ENCODE measurements at regions not wholly inside any gene's neighbourhood (a gene's known extent, or its start where the extent isn't known, plus 50 kb on each side); places are given as distances from the start of the nearest gene placed in this dataset.

DNA sequence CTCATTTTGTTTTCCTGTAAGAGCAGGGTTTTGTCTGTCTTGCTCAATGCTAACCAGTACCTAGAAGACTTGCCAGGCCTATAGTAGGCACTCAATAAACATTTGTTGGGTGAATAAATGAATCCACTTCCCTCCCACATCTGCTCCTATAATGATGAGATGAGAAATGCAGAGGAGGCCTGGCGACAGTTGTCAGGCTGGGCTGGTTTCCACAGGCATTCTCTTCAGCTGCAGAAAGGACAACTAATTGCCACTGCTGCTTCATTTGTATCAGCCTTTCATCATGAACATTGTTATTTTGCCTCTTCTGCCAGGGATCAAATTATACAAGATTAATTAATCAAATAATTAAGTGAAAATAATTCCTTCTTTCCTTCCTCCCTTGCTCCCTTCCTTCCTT lies 82.0 kb upstream of the PTHLH start:
- Histone ChIP-seq H3K4me3 (no peak overlapping the region), H3K36me3 (no peaks in the 10 kb centered on the region), H3K27ac (no peak overlapping the region), H3K27me3 (no peaks in the 10 kb centered on the region), H3K9me3 (no peaks in the 10 kb centered on the region), H3K4me1 (no peaks in the 10 kb centered on the region)
- TF ChIP-seq, protein P1, sequence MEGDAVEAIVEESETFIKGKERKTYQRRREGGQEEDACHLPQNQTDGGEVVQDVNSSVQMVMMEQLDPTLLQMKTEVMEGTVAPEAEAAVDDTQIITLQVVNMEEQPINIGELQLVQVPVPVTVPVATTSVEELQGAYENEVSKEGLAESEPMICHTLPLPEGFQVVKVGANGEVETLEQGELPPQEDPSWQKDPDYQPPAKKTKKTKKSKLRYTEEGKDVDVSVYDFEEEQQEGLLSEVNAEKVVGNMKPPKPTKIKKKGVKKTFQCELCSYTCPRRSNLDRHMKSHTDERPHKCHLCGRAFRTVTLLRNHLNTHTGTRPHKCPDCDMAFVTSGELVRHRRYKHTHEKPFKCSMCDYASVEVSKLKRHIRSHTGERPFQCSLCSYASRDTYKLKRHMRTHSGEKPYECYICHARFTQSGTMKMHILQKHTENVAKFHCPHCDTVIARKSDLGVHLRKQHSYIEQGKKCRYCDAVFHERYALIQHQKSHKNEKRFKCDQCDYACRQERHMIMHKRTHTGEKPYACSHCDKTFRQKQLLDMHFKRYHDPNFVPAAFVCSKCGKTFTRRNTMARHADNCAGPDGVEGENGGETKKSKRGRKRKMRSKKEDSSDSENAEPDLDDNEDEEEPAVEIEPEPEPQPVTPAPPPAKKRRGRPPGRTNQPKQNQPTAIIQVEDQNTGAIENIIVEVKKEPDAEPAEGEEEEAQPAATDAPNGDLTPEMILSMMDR (IDR thresholded peaks at IDR 0.05) = no peak
- no peak for DNase-seq (ENCODE audit: low spot score)

DNA sequence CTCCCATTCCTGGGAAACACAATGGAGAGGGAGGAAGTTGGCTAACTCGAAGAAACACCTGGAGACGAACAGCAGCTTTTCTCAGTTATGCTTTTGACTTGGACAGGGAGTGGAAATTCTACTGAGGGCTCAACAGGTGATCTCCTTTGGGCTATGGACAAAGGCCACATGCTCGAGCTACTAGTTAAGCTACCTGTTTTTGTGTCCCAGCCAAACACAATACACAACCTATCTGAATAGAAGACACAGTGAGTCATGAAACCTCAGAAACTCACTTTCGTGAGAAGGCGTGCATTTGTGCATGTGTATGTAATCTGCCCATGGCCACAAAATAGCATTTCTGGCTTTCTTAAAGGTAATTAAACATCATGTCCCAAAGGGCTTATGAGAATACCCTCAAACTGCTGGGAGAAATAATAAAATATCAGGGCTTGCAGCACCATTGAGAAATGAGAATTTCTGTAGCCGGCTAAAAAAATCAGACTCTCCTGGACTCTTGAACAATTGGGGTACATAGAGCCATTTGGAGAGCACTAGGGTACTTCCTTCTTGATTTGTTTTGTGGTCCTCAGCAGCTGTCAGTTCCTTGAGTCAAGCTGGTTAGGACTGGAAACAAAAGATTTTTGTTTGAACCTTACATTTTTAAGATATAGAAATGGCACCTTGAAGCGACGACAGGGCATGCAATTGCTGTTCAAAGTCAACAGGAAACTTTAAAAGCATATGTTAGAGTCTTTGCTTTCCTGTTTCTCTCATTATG lies 85.5 kb upstream of the PTHLH start:
- Histone ChIP-seq H3K27ac (no peak overlapping the region), H3K4me3 (no peak overlapping the region), H3K4me1 (no peaks in the 10 kb centered on the region), H3K36me3 (no peaks in the 10 kb centered on the region), H3K27me3 (no peaks in the 10 kb centered on the region), H3K9me3 (no peaks in the 10 kb centered on the region)
- no peak for DNase-seq (ENCODE audit: low spot score)
- TF ChIP-seq, protein P1 (IDR thresholded peaks at IDR 0.05) = no peak

DNA sequence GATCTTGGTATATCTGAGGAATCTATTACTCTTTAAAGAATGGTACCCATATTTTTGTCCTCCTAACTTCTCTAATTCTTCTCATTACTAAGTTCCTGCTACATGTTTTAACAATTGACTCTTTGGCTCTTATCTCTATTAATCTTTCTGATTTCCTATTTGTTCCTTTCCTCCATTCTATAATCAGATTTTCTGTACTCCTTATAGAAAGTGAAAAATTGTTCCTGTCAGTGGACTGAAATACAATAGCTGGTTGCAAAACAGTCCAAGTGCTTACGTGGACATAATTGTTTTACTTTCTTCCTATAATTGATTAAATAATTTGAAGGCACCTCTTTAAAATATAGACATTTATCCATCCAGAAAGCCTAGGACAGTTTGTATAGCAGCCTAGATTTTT lies 86.7 kb upstream of the PTHLH start:
- TF ChIP-seq, protein P1 (IDR thresholded peaks at IDR 0.05) = no peak
- no peaks in the 10 kb centered on the region for H3K27me3 ChIP-seq
- H3K4me1 ChIP-seq = no peaks in the 10 kb centered on the region
- DNase-seq (ENCODE audit: low spot score) = no peak
- H3K9me3 ChIP-seq = no peaks in the 10 kb centered on the region
- no peaks in the 10 kb centered on the region for H3K36me3 ChIP-seq
- no peak overlapping the region for H3K4me3 ChIP-seq
- no peak overlapping the region for H3K27ac ChIP-seq

DNA sequence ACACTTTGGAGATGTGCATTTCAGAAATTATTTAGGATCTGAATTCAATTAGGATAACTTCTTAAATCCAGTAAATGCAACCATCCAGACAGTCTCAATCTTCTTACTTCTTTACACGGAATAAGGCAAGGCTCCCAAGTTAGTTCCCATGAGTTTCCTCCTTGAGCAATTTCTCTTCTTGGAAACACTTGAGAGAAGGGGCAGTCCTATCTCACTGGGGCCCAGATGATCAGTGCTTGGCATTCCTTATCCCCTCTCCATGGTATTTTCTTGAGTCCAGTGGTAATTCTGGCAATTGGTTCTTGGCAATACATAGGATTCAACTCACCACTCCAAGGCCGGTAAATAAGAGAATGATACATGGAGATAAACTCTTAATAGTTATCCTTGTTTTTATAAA lies 87.1 kb upstream of the PTHLH start:
- no peaks in the 10 kb centered on the region for H3K9me3 ChIP-seq
- no peaks in the 10 kb centered on the region for H3K36me3 ChIP-seq
- no peak overlapping the region for H3K4me3 ChIP-seq
- DNase-seq (ENCODE audit: low spot score) = no peak
- H3K27me3 ChIP-seq = no peaks in the 10 kb centered on the region
- TF ChIP-seq, protein P1 (IDR thresholded peaks at IDR 0.05) = no peak
- no peak overlapping the region for H3K27ac ChIP-seq
- no peaks in the 10 kb centered on the region for H3K4me1 ChIP-seq

DNA sequence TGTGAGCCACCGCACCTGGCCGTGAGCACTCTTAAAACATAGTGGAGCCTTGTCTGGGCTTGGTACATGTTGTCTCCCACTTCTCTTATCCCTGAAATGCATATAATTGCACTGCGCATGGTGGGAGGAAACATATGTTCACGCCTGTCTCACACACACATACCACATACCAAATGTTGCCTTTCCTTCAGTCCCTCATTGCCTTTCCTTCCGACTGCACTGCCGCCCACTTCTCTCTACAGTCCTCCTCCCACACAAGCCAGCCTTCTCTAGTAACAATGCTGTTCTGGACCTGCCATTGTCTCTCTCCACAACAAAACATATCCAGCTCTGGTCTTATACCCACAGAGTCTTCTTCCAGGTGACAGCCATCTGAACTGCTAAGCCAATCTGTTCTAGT lies 88.3 kb upstream of the PTHLH start:
- no peaks in the 10 kb centered on the region for H3K9me3 ChIP-seq
- H3K27me3 ChIP-seq = no peaks in the 10 kb centered on the region
- no peak overlapping the region for H3K4me3 ChIP-seq
- H3K27ac ChIP-seq = no peak overlapping the region
- H3K4me1 ChIP-seq = no peaks in the 10 kb centered on the region
- DNase-seq (ENCODE audit: low spot score) = no peak
- no peaks in the 10 kb centered on the region for H3K36me3 ChIP-seq
- TF ChIP-seq, protein P1 (IDR thresholded peaks at IDR 0.05) = no peak

DNA sequence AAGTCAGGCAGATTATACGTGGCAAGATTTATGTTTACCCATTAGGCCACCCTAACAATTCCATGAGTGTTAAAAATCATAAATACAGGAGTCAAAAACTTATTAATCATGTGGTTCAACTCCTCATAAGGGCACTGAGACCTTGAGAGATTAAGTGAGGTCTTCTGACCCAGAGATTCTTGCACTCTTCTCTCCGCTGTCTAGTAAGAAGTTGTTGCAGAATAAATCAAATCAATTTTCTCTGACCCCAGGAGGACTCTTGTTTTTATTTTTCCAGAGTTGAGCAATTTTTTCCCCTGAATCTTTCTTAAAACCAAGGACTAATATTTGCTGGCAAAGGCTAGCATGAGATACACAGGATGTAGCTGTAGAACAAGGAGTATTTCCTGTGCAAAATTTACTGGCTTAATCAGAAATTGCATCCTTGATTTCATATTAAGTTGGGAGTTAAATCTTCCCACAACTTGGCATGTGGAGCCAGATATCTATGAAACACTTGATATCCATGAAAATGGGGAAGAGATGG lies 90.9 kb upstream of the PTHLH start:
- TF ChIP-seq, protein P1 (IDR thresholded peaks at IDR 0.05) = no peak
- Histone ChIP-seq H3K27me3 (no peaks in the 10 kb centered on the region), H3K9me3 (no peaks in the 10 kb centered on the region), H3K4me1 (no peaks in the 10 kb centered on the region), H3K27ac (no peak overlapping the region), H3K4me3 (no peak overlapping the region), H3K36me3 (no peaks in the 10 kb centered on the region)
- no peak for DNase-seq (ENCODE audit: low spot score)
